Suprapubic skin (tissue), 4 donors: ENCODE measurements at regions not wholly inside any gene's neighbourhood (a gene's known extent, or its start where the extent isn't known, plus 50 kb on each side); places are given as distances from the start of the nearest gene placed in this dataset.

Source experiments
- DNase-seq, 2 donors: peaks; one replicate each; pipeline ENCODE4 v3.0.0-alpha.2; 2019; ENCODE audit warnings: low spot score in 2 of 2
- H3K27ac ChIP-seq: fragments of 200-600 bp; sonication (generic); one replicate; pipeline ENCODE4 v1.5.1; 2019
- H3K27me3 ChIP-seq: fragments of 200-600 bp; sonication (generic); one replicate; pipeline ENCODE4 v1.5.1; 2019
- H3K36me3 ChIP-seq: fragments of 200-600 bp; sonication (generic); one replicate; pipeline ENCODE4 v1.5.1; 2019
- H3K4me1 ChIP-seq: fragments of 200-600 bp; sonication (generic); one replicate; pipeline ENCODE4 v1.5.1; 2019
- H3K4me3 ChIP-seq: fragments of 200-600 bp; sonication (generic); one replicate; pipeline ENCODE4 v1.5.1; 2019; ENCODE audit warnings: mild to moderate bottlenecking
- H3K9me3 ChIP-seq: fragments of 200-600 bp; sonication (generic); one replicate; pipeline ENCODE4 v1.5.1; 2019
- EP300 ChIP-seq: sonication (generic); formaldehyde crosslinking; IDR thresholded peaks from one replicate; pipeline ENCODE4 v1.6.1; 2017; ENCODE audit warnings: antibody characterized with exemption
- POLR2A ChIP-seq, 2 donors: fragments of 450-650 bp; IDR thresholded peaks; one replicate each; pipeline ENCODE4 v1.6.1; 2017; ENCODE audit warnings: antibody characterized with exemption in 2 of 2, mild to moderate bottlenecking in 2 of 2, moderate library complexity in 2 of 2
- POLR2AphosphoS5 ChIP-seq, 3 donors: sonication (generic); formaldehyde crosslinking; IDR thresholded peaks; one replicate each; pipeline ENCODE4 v1.6.1; 2017; ENCODE audit warnings: antibody characterized with exemption in 3 of 3
- WGBS: methylation state at CpG from one replicate; pipeline ENCODE4 v1.1.5; 2018; 5-methylcytosine and 5-hydroxymethylcytosine counted together
- TF ChIP-seq, protein P1 (sequence below), 2 donors: fragments of 200-600 bp in 1 of 2; fragments of 450-650 bp in 1 of 2; sonication (generic) in 1 of 2; IDR thresholded peaks; one replicate each; pipeline ENCODE4 v1.5.1; 2016 to 2019; ENCODE audit warnings: antibody characterized with exemption in 2 of 2, mild to moderate bottlenecking in 1 of 2, moderate library complexity in 1 of 2

DNA sequence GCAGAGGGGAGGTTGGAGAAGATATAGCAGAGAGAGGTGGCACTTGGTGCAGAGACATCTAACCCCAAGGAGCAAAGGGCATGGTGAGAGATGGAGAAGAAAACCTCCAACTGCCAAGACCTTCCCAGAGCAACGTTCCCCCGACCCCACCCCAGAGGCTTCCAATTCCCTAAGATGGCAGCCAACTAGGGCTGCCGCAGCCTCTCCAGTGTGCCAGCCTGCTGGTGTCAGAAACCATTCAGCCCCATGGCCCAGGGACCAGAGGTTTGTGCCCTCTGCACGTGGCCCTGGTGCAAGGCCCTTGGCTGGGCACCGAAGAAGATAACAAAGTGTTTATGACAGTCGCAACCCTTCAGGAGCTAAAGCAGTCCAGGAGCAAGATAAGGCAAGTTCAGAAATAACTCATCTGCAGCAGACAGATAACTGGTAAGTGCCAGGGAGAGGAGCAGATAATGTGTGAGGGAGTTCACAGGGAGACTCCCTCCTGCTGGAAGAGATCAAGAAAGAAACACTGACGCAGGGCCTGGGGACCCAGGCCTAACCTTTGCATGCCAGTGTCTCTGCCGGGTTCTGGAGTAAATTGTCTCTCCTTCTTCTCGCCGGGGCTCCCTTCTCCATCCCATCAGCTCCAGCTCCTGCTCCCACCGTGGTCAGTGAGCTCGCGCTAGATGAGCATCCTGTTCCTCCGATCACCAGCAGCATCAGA lies 66.1 kb upstream of the ID2 start:
- no peak overlapping the region for H3K4me3 ChIP-seq
- peak; percentile 54 to 60 for DNase-seq
- no peaks in the 10 kb centered on the region for H3K4me1 ChIP-seq
- TF ChIP-seq, protein P1, sequence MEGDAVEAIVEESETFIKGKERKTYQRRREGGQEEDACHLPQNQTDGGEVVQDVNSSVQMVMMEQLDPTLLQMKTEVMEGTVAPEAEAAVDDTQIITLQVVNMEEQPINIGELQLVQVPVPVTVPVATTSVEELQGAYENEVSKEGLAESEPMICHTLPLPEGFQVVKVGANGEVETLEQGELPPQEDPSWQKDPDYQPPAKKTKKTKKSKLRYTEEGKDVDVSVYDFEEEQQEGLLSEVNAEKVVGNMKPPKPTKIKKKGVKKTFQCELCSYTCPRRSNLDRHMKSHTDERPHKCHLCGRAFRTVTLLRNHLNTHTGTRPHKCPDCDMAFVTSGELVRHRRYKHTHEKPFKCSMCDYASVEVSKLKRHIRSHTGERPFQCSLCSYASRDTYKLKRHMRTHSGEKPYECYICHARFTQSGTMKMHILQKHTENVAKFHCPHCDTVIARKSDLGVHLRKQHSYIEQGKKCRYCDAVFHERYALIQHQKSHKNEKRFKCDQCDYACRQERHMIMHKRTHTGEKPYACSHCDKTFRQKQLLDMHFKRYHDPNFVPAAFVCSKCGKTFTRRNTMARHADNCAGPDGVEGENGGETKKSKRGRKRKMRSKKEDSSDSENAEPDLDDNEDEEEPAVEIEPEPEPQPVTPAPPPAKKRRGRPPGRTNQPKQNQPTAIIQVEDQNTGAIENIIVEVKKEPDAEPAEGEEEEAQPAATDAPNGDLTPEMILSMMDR (IDR thresholded peaks at IDR 0.05), result no peak
- TF ChIP-seq POLR2A (IDR thresholded peaks at IDR 0.05), result no peak
- no peak for TF ChIP-seq EP300
- no peak for TF ChIP-seq POLR2AphosphoS5 (IDR thresholded peaks at IDR 0.05)
- H3K27me3 ChIP-seq, result peaks cover 5% of the 10 kb centered on the region
- 61% methylated on average over 14 of the region's 14 CpGs for WGBS
- H3K9me3 ChIP-seq, result no peaks in the 10 kb centered on the region
- no peaks in the 10 kb centered on the region for H3K36me3 ChIP-seq
- no peak overlapping the region for H3K27ac ChIP-seq

DNA sequence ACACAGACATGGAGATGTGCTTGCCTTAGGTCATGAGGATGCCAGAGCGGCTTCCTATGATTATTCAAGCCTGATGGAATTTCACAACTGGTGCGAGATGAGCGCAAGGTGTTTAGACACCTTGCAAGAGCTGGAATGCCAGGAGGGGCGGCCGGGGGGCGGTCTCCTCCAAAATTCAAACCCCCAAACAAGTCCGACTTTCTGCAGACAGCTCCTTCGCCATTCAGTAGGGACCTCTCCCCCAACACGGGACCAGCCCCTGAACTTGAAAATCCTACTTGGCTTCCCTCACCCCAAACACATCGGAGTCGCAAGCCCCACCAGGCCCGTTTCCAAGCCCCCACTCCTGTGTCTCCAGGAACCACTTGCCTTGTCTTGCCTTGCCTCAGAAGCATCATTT lies 64.8 kb upstream of the ID2 start:
- Histone ChIP-seq H3K27me3 (peaks cover 5% of the 10 kb centered on the region), H3K4me1 (no peaks in the 10 kb centered on the region), H3K9me3 (no peaks in the 10 kb centered on the region), H3K27ac (no peak overlapping the region), H3K36me3 (no peaks in the 10 kb centered on the region), H3K4me3 (no peak overlapping the region)
- DNase-seq, result peak; percentile 37 to 70
- TF ChIP-seq EP300 (no peak), POLR2AphosphoS5 (IDR thresholded peaks at IDR 0.05) (no peak), POLR2A (IDR thresholded peaks at IDR 0.05) (no peak)
- TF ChIP-seq, protein P1 (IDR thresholded peaks at IDR 0.05), result no peak
- WGBS, result 87% methylated on average over 12 of the region's 12 CpGs

DNA sequence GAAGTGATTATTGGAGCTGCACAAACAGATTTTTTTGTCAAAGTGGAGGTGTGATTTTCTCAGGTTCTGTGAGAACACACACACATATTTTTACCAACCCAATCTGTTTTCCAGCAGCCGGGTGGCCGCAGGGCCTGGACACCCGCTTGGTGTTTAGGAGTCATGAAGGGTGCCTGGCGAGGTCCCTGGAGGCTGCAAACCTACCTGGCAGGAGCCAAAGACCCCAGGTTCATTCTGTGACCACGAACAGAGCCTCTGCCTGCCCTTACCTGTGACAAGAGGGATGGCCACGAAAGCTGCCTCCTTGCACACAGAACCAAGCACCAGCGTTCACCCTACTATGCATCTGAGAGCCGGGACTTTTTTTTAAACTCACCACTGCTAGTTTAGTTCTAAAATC lies 64.3 kb upstream of the ID2 start:
- Histone ChIP-seq H3K36me3 (no peaks in the 10 kb centered on the region), H3K4me3 (no peak overlapping the region), H3K4me1 (no peaks in the 10 kb centered on the region), H3K27me3 (peaks cover 1% of the 10 kb centered on the region), H3K27ac (no peak overlapping the region), H3K9me3 (no peaks in the 10 kb centered on the region)
- WGBS, result 91% methylated on average over 6 of the region's 8 CpGs
- peak in 1 of 2 donors; percentile 62 for DNase-seq
- no peak for TF ChIP-seq EP300
- no peak for TF ChIP-seq POLR2A (IDR thresholded peaks at IDR 0.05)
- no peak for TF ChIP-seq POLR2AphosphoS5 (IDR thresholded peaks at IDR 0.05)
- TF ChIP-seq, protein P1 (IDR thresholded peaks at IDR 0.05), result no peak

DNA sequence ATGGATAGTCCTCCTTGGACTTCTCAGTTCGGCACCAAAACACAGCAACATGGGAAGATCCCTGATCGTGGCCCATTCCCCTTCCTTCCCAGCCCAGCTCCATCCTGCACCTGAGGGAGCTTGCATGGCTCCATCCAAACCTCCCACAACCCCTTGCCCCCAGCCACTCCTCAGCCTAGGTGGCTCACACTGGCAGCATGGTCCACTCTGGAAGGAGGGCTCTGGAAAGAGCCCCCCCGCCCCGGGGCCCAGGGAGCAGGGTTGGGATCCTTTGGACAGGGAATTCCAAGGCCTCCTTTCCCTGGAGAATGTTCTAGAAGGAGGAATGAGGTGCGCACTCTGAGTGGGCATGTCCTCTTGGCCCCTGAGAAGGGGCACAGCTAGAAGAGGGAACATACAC lies 62.8 kb upstream of the ID2 start:
- no peaks in the 10 kb centered on the region for H3K36me3 ChIP-seq
- DNase-seq, result peak in 1 of 2 donors; percentile 38
- TF ChIP-seq POLR2AphosphoS5 (IDR thresholded peaks at IDR 0.05) (no peak), POLR2A (IDR thresholded peaks at IDR 0.05) (no peak), EP300 (no peak)
- TF ChIP-seq, protein P1 (IDR thresholded peaks at IDR 0.05), result no peak
- H3K4me1 ChIP-seq, result no peaks in the 10 kb centered on the region
- H3K9me3 ChIP-seq, result no peaks in the 10 kb centered on the region
- no peak overlapping the region for H3K4me3 ChIP-seq
- H3K27ac ChIP-seq, result no peak overlapping the region
- H3K27me3 ChIP-seq, result no peaks in the 10 kb centered on the region
- 96% methylated on average over 5 of the region's 5 CpGs for WGBS

DNA sequence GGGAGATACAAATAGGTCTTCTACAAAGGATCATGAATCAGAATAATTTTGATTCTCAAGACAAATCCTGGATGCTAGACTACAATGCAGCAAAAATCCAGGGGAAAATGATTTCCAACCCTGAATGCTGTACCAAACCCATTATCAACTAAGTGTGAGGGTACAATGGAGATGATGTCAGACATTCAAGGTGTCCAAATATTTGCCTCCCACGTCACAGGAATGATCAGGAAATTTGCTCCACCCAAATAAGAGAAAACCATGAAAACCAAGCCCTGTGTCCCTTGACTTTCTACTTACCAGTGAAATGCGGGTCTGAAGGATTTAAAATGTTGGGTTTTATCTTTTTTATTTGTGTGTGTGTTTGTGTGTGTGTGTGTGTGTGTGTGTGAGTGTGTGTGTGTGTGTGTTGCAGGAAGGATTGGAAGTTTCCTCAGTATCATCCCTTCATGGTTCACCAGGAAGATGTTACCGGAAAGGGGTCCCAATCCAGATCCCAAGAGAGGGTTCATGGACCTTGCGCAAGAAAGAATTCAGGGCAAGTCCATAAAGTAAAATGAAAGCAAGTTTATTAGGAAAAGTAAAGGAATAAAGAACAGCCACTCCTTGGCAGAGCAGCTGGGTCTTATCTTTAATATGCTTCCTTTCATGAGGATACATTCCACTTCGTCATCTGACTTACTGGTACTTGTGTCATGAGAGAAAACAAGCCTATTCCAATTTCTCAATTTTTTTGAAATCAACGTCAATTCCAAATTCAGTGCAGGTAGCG lies 61.1 kb upstream of the ID2 start:
- TF ChIP-seq POLR2A (IDR thresholded peaks at IDR 0.05), result no peak
- no peak for TF ChIP-seq EP300
- TF ChIP-seq, protein P1 (IDR thresholded peaks at IDR 0.05), result no peak
- no peak for TF ChIP-seq POLR2AphosphoS5 (IDR thresholded peaks at IDR 0.05)
- Histone ChIP-seq H3K4me1 (no peaks in the 10 kb centered on the region), H3K27ac (no peak overlapping the region), H3K4me3 (no peak overlapping the region), H3K27me3 (no peaks in the 10 kb centered on the region), H3K9me3 (no peaks in the 10 kb centered on the region), H3K36me3 (no peaks in the 10 kb centered on the region)
- WGBS, result 87% methylated on average over 7 of the region's 7 CpGs
- DNase-seq, result no peak
